ENCODE measurements at regions not wholly inside any gene's neighbourhood (a gene's known extent, or its start where the extent isn't known, plus 50 kb on each side); places are given as distances from the start of the nearest gene placed in this dataset.
"Not testable (repeated sequence)": the region's sequence is repeated elsewhere in the genome, so short reads cannot be mapped to it uniquely, and the experiment has no call there.

GRCh38 chr1:213621077-213621476, 366.7 kb upstream of the PROX1 start:
- in situ Hi-C loops (cut with HindIII; ENCODE audit: low sequenced_read_pairs): no loop called here

GRCh38 chr1:213622365-213623063, 365.3 kb upstream of the PROX1 start:
- in situ Hi-C loops (cut with HindIII; ENCODE audit: low sequenced_read_pairs): no loop called here

DNA sequence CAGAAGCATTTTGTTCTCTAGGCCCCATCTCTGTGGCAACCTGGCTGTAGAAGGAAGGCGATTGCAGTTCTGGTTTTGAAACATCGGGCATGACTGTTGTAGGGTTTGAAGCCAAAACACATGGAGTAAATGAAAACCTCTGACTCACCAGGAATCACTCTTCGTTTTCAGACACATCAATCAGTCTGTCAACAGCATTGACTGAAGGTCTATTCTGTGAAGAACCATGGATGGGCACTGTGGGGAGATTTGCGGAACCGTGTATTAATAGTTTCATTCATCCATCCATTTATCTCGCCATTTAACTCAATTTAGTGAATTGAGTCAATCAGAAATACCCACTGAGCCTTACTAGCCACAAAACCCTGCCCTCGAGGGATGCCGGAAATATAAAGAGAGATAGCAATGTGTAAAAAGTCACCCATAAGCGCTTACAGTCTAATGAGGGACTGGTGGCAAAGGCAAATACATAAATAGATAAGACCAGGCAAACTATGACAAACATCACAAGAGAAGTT, 364.6 kb upstream of the PROX1 start:
- in situ Hi-C loops (cut with HindIII; ENCODE audit: low sequenced_read_pairs): no loop called here

DNA sequence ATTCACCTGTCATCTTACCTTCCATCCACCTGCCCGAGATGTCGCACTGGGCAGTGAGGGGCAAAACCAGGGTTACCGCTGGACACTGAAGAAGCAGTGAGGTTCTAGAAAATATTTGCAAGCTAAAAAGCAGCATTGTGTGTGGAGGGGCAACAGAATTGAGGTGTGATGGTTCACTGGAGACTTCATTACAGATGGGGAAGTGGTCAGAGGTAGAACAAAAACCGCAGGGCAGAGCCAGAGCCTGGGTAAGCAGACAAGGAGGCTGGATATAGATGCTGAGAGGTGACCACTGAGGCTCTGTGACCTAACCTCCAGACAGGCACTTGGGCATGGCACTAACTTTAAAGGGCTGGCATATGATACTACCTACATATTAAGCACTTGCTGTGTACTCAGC, 363.9 kb upstream of the PROX1 start:
- in situ Hi-C loops (cut with HindIII; ENCODE audit: low sequenced_read_pairs): no loop called here

DNA sequence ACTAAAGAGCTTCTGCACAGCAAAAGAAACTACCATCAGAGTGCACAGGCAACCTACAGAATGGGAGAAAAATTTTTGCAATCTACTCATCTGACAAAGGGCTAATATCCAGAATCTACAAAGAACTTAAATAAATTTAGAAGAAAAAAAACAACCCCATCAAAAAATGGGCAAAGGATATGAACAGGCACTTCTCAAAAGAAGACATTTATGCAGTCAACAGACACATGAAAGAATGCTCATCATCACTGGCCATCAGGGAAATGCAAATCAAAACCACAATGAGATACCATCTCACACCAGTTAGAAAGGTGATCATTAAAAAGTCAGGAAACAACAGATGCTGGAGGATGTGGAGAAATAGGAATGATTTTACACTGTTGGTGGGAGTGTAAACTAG, 351.0 kb upstream of the PROX1 start:
- in situ Hi-C loops (cut with HindIII; ENCODE audit: low sequenced_read_pairs): not testable (repeated sequence)

DNA sequence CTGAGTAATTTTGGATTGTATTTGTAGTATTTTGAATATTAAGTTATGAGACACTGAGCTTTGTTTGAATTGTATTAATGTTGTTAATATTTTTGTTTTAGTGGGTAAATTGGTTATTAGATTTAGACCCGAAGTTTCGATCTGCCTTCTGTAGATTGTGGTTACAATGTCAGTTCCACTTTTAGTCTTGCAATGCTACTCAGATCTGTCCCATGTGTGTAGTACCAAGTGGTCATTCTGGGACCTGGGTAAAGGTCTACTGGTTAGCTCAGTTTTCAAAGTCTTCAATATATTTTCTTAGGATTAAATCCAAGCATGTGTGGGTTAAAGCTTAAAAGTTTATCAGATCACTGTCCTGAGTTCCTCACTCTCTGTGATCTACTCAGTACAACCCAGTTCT, 346.5 kb upstream of the PROX1 start:
- in situ Hi-C loops (cut with HindIII; ENCODE audit: low sequenced_read_pairs): loop anchor here (5.0 kb wide), 1 partner anchor 36 kb away; no protein-coding TSS in a partner anchor

DNA sequence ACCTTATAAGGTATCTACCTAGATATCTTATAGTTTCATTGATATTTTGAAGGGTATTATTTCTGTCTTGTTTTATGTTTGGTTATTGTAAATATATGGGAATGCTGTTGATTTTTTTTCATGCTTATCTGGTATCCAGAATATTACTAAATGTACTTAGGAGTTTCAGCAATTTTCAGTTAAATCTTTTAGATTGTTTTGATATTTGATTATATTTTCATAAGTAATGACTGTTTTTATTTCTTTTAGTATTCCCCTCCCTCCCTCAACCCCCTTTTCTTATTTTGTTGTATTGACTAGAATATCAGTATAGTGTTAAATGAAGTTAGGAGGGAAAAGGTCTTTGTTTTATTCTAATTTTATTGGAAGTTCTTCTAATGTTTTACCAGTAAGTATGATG, 344.4 kb upstream of the PROX1 start:
- in situ Hi-C loops (cut with HindIII; ENCODE audit: low sequenced_read_pairs): loop anchor here (5.0 kb wide), 1 partner anchor 34 kb away; no protein-coding TSS in a partner anchor

- in situ Hi-C loops (cut with HindIII; ENCODE audit: low sequenced_read_pairs): no loop called here
Observed at GRCh38 chr1:213647864-213648650, 339.7 kb upstream of the PROX1 start.

- in situ Hi-C loops (cut with HindIII; ENCODE audit: low sequenced_read_pairs): no loop called here
Observed at GRCh38 chr1:213649373-213649772, 338.4 kb upstream of the PROX1 start.

DNA sequence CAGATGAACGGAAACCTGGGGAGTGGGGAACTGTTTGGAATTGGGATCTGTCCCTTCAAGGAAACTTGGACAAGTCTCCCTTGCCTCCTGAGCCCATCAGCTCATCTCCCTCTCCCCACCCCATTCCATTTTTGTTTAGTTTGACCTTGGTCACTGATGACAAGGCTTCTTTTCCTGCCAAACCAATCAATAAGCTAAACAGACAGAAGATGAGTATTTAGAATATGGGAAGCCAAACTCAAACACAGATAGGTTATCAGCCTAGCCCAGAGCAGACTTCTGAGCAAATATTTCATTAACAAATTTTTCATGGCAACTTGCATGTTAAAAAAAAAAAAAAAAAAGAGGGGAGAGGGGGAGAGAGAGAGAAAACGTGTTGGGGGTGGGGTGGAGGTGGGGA, 337.2 kb upstream of the PROX1 start:
- in situ Hi-C loops (cut with HindIII; ENCODE audit: low sequenced_read_pairs): no loop called here

GRCh38 chr1:213651077-213651476, 336.7 kb upstream of the PROX1 start:
- in situ Hi-C loops (cut with HindIII; ENCODE audit: low sequenced_read_pairs): no loop called here

DNA sequence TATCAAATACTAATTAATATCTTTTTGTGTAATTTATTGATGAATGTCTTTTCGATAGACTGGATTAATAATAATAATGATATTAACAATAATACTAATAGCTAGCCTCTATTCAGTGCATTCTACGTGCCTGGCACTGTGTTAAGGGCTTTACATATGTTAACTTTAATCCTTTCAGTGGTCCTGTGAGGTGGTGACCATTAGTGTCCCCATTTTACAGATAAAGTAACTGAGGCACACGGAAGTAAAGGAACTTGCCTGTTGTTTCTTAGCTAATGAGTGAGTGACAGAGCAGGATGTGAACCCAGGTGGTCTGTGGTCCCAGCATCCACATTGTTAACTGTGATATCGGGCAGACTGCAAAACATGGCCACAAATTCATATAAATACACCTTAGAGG, 335.7 kb upstream of the PROX1 start:
- in situ Hi-C loops (cut with HindIII; ENCODE audit: low sequenced_read_pairs): no loop called here

DNA sequence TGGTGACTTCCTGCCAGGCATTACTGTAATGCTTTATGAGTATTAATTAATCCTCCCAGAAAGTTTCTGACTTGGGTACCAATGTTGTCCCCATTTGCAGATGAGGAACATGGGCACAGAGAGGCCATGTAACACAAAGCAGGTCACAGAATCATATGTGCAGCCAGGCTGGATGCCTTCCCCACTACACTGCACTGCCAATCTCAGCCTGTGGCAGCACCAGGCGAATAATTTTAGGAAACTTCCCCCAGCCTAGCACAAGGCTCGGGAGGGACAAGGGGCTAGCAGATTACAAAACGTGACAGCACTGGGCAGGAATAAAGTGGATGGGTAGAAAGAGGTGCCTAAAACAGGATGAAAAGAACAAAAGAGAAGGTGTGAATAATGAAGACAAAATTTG, 331.7 kb upstream of the PROX1 start:
- in situ Hi-C loops (cut with HindIII; ENCODE audit: low sequenced_read_pairs): no loop called here

- in situ Hi-C loops (cut with HindIII; ENCODE audit: low sequenced_read_pairs): no loop called here
Observed at GRCh38 chr1:213656503-213656902, 331.3 kb upstream of the PROX1 start.

GRCh38 chr1:213657013-213657412, 330.8 kb upstream of the PROX1 start:
- in situ Hi-C loops (cut with HindIII; ENCODE audit: low sequenced_read_pairs): no loop called here

- in situ Hi-C loops (cut with HindIII; ENCODE audit: low sequenced_read_pairs): no loop called here
Observed at GRCh38 chr1:213657879-213658278, 329.9 kb upstream of the PROX1 start.

GRCh38 chr1:213658457-213658856, 329.3 kb upstream of the PROX1 start:
- in situ Hi-C loops (cut with HindIII; ENCODE audit: low sequenced_read_pairs): no loop called here

GRCh38 chr1:213659580-213660547, 327.9 kb upstream of the PROX1 start:
- in situ Hi-C loops (cut with HindIII; ENCODE audit: low sequenced_read_pairs): no loop called here

GRCh38 chr1:213661302-213661701, 326.5 kb upstream of the PROX1 start:
- in situ Hi-C loops (cut with HindIII; ENCODE audit: low sequenced_read_pairs): no loop called here

GRCh38 chr1:213666113-213666512, 321.7 kb upstream of the PROX1 start:
- in situ Hi-C loops (cut with HindIII; ENCODE audit: low sequenced_read_pairs): no loop called here

DNA sequence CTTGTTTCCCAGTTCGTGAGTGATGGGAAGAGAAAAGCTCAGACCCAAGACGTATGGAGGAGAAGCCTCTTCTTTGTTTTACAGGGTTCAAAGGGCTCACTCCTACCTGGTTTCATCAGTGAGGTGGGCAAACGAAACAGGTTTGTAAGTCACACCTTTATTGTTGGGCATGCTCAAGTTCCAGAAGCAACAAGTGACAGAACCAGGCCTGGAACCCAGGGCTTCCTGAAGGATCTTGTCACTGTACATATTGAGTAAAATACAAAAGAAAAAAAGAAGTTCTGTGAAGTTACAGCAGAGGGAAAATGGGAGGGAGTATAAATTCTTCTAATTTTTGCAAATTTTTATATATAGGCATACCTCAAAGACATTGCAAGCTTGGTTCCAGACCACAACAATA, 320.9 kb upstream of the PROX1 start:
- in situ Hi-C loops (cut with HindIII; ENCODE audit: low sequenced_read_pairs): no loop called here

Data from endothelial cell of hepatic sinusoid (primary cell).